ENCODE measurements at regions not wholly inside any gene's neighbourhood (a gene's known extent, or its start where the extent isn't known, plus 50 kb on each side); places are given as distances from the start of the nearest gene placed in this dataset.

GRCh38 chr4:38424151-38424871 lies 239.7 kb upstream of the KLF3 start:
- Histone ChIP-seq H3K27me3 (ENCODE audit: insufficient read depth, low read depth, low read length) (no peaks in the 10 kb centered on the region), H3K79me2 (replicated peaks; ENCODE audit: insufficient read depth, low read length) (no peaks in the 10 kb centered on the region), H3K9ac (ENCODE audit: low read length) (no peak overlapping the region), H3F3A (ENCODE audit: insufficient read depth, low read length, poor library complexity, severe bottlenecking) (no peaks in the 10 kb centered on the region), H4K20me1 (ENCODE audit: insufficient read depth) (no peaks in the 10 kb centered on the region), H3K4me3 (ENCODE audit: low read length) (no peak overlapping the region), H3K9me3 (ENCODE audit: low read length) (no peaks in the 10 kb centered on the region), H3K4me2 (ENCODE audit: low read length) (no peak overlapping the region), H3K27ac (ENCODE audit: low read length) (no peak overlapping the region), H3K36me3 (ENCODE audit: insufficient read depth, low read length) (no peaks in the 10 kb centered on the region), H3K9me2 (ENCODE audit: insufficient read depth, low read length) (no peaks in the 10 kb centered on the region), H2AFZ (ENCODE audit: low read depth, low read length) (no peak overlapping the region)
- TF ChIP-seq TAF1 (IDR thresholded peaks at IDR 0.05; ENCODE audit: low read depth) (no peak), EZH2 (IDR thresholded peaks at IDR 0.05; ENCODE audit: borderline replicate concordance, insufficient read depth, low read length, poor library complexity, severe bottlenecking) (no peak), EP300 (conservative IDR thresholded peaks at IDR 0.05; ENCODE audit: poor library complexity, severe bottlenecking) (no peak), SMC3 (conservative IDR thresholded peaks at IDR 0.05; ENCODE audit: poor library complexity) (no peak), RAD21 (conservative IDR thresholded peaks at IDR 0.05) (no peak), POLR2AphosphoS5 (IDR thresholded peaks at IDR 0.05) (no peak), MXI1 (conservative IDR thresholded peaks at IDR 0.05; ENCODE audit: poor library complexity, severe bottlenecking) (no peak)
- TF ChIP-seq, protein P1, sequence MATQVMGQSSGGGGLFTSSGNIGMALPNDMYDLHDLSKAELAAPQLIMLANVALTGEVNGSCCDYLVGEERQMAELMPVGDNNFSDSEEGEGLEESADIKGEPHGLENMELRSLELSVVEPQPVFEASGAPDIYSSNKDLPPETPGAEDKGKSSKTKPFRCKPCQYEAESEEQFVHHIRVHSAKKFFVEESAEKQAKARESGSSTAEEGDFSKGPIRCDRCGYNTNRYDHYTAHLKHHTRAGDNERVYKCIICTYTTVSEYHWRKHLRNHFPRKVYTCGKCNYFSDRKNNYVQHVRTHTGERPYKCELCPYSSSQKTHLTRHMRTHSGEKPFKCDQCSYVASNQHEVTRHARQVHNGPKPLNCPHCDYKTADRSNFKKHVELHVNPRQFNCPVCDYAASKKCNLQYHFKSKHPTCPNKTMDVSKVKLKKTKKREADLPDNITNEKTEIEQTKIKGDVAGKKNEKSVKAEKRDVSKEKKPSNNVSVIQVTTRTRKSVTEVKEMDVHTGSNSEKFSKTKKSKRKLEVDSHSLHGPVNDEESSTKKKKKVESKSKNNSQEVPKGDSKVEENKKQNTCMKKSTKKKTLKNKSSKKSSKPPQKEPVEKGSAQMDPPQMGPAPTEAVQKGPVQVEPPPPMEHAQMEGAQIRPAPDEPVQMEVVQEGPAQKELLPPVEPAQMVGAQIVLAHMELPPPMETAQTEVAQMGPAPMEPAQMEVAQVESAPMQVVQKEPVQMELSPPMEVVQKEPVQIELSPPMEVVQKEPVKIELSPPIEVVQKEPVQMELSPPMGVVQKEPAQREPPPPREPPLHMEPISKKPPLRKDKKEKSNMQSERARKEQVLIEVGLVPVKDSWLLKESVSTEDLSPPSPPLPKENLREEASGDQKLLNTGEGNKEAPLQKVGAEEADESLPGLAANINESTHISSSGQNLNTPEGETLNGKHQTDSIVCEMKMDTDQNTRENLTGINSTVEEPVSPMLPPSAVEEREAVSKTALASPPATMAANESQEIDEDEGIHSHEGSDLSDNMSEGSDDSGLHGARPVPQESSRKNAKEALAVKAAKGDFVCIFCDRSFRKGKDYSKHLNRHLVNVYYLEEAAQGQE (IDR thresholded peaks at IDR 0.05; ENCODE audit: borderline replicate concordance): no peak
- TF ChIP-seq, protein P2, sequence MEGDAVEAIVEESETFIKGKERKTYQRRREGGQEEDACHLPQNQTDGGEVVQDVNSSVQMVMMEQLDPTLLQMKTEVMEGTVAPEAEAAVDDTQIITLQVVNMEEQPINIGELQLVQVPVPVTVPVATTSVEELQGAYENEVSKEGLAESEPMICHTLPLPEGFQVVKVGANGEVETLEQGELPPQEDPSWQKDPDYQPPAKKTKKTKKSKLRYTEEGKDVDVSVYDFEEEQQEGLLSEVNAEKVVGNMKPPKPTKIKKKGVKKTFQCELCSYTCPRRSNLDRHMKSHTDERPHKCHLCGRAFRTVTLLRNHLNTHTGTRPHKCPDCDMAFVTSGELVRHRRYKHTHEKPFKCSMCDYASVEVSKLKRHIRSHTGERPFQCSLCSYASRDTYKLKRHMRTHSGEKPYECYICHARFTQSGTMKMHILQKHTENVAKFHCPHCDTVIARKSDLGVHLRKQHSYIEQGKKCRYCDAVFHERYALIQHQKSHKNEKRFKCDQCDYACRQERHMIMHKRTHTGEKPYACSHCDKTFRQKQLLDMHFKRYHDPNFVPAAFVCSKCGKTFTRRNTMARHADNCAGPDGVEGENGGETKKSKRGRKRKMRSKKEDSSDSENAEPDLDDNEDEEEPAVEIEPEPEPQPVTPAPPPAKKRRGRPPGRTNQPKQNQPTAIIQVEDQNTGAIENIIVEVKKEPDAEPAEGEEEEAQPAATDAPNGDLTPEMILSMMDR (IDR thresholded peaks at IDR 0.05; ENCODE audit: poor library complexity, severe bottlenecking): no peak

GRCh38 chr4:38426532-38426931 lies 237.5 kb upstream of the KLF3 start:
- Histone ChIP-seq H4K20me1 (ENCODE audit: insufficient read depth) (no peaks in the 10 kb centered on the region), H3K9me2 (ENCODE audit: insufficient read depth, low read length) (no peaks in the 10 kb centered on the region), H2AFZ (ENCODE audit: low read depth, low read length) (no peak overlapping the region), H3K9me3 (ENCODE audit: low read length) (no peaks in the 10 kb centered on the region), H3K27me3 (ENCODE audit: insufficient read depth, low read depth, low read length) (no peaks in the 10 kb centered on the region), H3K9ac (ENCODE audit: low read length) (no peak overlapping the region), H3K27ac (ENCODE audit: low read length) (no peak overlapping the region), H3K79me2 (replicated peaks; ENCODE audit: insufficient read depth, low read length) (no peaks in the 10 kb centered on the region), H3K36me3 (ENCODE audit: insufficient read depth, low read length) (no peaks in the 10 kb centered on the region), H3F3A (ENCODE audit: insufficient read depth, low read length, poor library complexity, severe bottlenecking) (no peaks in the 10 kb centered on the region), H3K4me3 (ENCODE audit: low read length) (no peak overlapping the region), H3K4me2 (ENCODE audit: low read length) (no peak overlapping the region)
- no peak for TF ChIP-seq EZH2 (IDR thresholded peaks at IDR 0.05; ENCODE audit: borderline replicate concordance, insufficient read depth, low read length, poor library complexity, severe bottlenecking)
- TF ChIP-seq SMC3 (conservative IDR thresholded peaks at IDR 0.05; ENCODE audit: poor library complexity): no peak
- no peak for TF ChIP-seq POLR2AphosphoS5 (IDR thresholded peaks at IDR 0.05)
- TF ChIP-seq, protein P2 (IDR thresholded peaks at IDR 0.05; ENCODE audit: poor library complexity, severe bottlenecking): no peak
- TF ChIP-seq TAF1 (IDR thresholded peaks at IDR 0.05; ENCODE audit: low read depth): no peak
- no peak for TF ChIP-seq EP300 (conservative IDR thresholded peaks at IDR 0.05; ENCODE audit: poor library complexity, severe bottlenecking)
- no peak for TF ChIP-seq RAD21 (conservative IDR thresholded peaks at IDR 0.05)
- TF ChIP-seq, protein P1 (IDR thresholded peaks at IDR 0.05; ENCODE audit: borderline replicate concordance): no peak
- no peak for TF ChIP-seq MXI1 (conservative IDR thresholded peaks at IDR 0.05; ENCODE audit: poor library complexity, severe bottlenecking)
